ENCODE measurements at regions not wholly inside any gene's neighbourhood (a gene's known extent, or its start where the extent isn't known, plus 50 kb on each side); places are given as distances from the start of the nearest gene placed in this dataset.

GRCh38 chr9:89755821-89756220, 151.0 kb downstream of the GADD45G start:
- Histone ChIP-seq H3K9me2 (ENCODE audit: low read depth, low read length) (no peaks in the 10 kb centered on the region), H3K27ac (ENCODE audit: low read depth, low read length, poor library complexity, severe bottlenecking) (no peak overlapping the region), H3K27me3 (ENCODE audit: insufficient read depth, low read length) (no peaks in the 10 kb centered on the region), H3K9me3 (ENCODE audit: low read length) (no peaks in the 10 kb centered on the region), H2AFZ (ENCODE audit: low read length) (no peak overlapping the region), H3F3A (ENCODE audit: insufficient read depth, low read length) (no peaks in the 10 kb centered on the region), H4K20me1 (ENCODE audit: insufficient read depth, low read length) (no peaks in the 10 kb centered on the region), H3K79me2 (ENCODE audit: insufficient read depth, low read length) (no peaks in the 10 kb centered on the region), H3K4me2 (ENCODE audit: low read length) (no peak overlapping the region), H3K36me3 (ENCODE audit: insufficient read depth, low read length) (no peaks in the 10 kb centered on the region), H3K4me3 (ENCODE audit: low read depth, low read length, poor library complexity, severe bottlenecking) (no peak overlapping the region), H3K4me1 (ENCODE audit: insufficient read depth, low read length, severe bottlenecking) (no peaks in the 10 kb centered on the region), H3K9ac (ENCODE audit: low read length) (no peak overlapping the region)
- TF ChIP-seq CTCF (IDR thresholded peaks at IDR 0.05; ENCODE audit: low read length) (no peak), EZH2 (IDR thresholded peaks at IDR 0.05; ENCODE audit: borderline replicate concordance, low read length) (no peak)

- no peak overlapping the region for H3K4me2 ChIP-seq (ENCODE audit: low read length)
- no peaks in the 10 kb centered on the region for H3F3A ChIP-seq (ENCODE audit: insufficient read depth, low read length)
- H3K27ac ChIP-seq (ENCODE audit: low read depth, low read length, poor library complexity, severe bottlenecking): no peak overlapping the region
- H4K20me1 ChIP-seq (ENCODE audit: insufficient read depth, low read length): no peaks in the 10 kb centered on the region
- no peak overlapping the region for H2AFZ ChIP-seq (ENCODE audit: low read length)
- no peak overlapping the region for H3K9ac ChIP-seq (ENCODE audit: low read length)
- no peaks in the 10 kb centered on the region for H3K9me3 ChIP-seq (ENCODE audit: low read length)
- H3K4me3 ChIP-seq (ENCODE audit: low read depth, low read length, poor library complexity, severe bottlenecking): no peak overlapping the region
- no peak for TF ChIP-seq CTCF (IDR thresholded peaks at IDR 0.05; ENCODE audit: low read length)
- no peak for TF ChIP-seq EZH2 (IDR thresholded peaks at IDR 0.05; ENCODE audit: borderline replicate concordance, low read length)
- no peaks in the 10 kb centered on the region for H3K27me3 ChIP-seq (ENCODE audit: insufficient read depth, low read length)
- no peaks in the 10 kb centered on the region for H3K9me2 ChIP-seq (ENCODE audit: low read depth, low read length)
- H3K79me2 ChIP-seq (ENCODE audit: insufficient read depth, low read length): no peaks in the 10 kb centered on the region
- no peaks in the 10 kb centered on the region for H3K36me3 ChIP-seq (ENCODE audit: insufficient read depth, low read length)
- no peaks in the 10 kb centered on the region for H3K4me1 ChIP-seq (ENCODE audit: insufficient read depth, low read length, severe bottlenecking)
These were observed 152.2 kb downstream of the GADD45G start for GRCh38 chr9:89756891-89757537.

- Histone ChIP-seq H3K9me2 (ENCODE audit: low read depth, low read length) (no peaks in the 10 kb centered on the region), H3K4me3 (ENCODE audit: low read depth, low read length, poor library complexity, severe bottlenecking) (no peak overlapping the region), H3K27me3 (ENCODE audit: insufficient read depth, low read length) (no peaks in the 10 kb centered on the region), H3K9ac (ENCODE audit: low read length) (no peak overlapping the region), H3K9me3 (ENCODE audit: low read length) (no peaks in the 10 kb centered on the region), H3K4me1 (ENCODE audit: insufficient read depth, low read length, severe bottlenecking) (no peaks in the 10 kb centered on the region), H3F3A (ENCODE audit: insufficient read depth, low read length) (no peaks in the 10 kb centered on the region), H3K36me3 (ENCODE audit: insufficient read depth, low read length) (no peaks in the 10 kb centered on the region), H3K27ac (ENCODE audit: low read depth, low read length, poor library complexity, severe bottlenecking) (no peak overlapping the region), H3K4me2 (ENCODE audit: low read length) (no peak overlapping the region), H3K79me2 (ENCODE audit: insufficient read depth, low read length) (no peaks in the 10 kb centered on the region), H2AFZ (ENCODE audit: low read length) (no peak overlapping the region), H4K20me1 (ENCODE audit: insufficient read depth, low read length) (no peaks in the 10 kb centered on the region)
- no peak for TF ChIP-seq EZH2 (IDR thresholded peaks at IDR 0.05; ENCODE audit: borderline replicate concordance, low read length)
- TF ChIP-seq CTCF (IDR thresholded peaks at IDR 0.05; ENCODE audit: low read length): no peak
These were observed 153.1 kb downstream of the GADD45G start for GRCh38 chr9:89757776-89758528.

All from OCI-LY1 (cell line).